T-cell (primary cell): ENCODE measurements at regions not wholly inside any gene's neighbourhood (a gene's known extent, or its start where the extent isn't known, plus 50 kb on each side); places are given as distances from the start of the nearest gene placed in this dataset.

Source experiments
- ATAC-seq, 4 experiments: fragments of 200-7000 bp in 3 of 4; fragments of 150-1000 bp in 1 of 4; cut with Tn5 transposase; replicated peaks in 1 of 4; 1 replicate in 3 of 4; 2 replicates in 1 of 4; pipeline ENCODE4 v1.10.0; 2021; ENCODE audit warnings: moderate library complexity in 3 of 4, mild to moderate bottlenecking in 2 of 4, moderate number of reproducible peaks in 1 of 4
- CTCF ChIA-PET, 2 donors: fragments of 300-600 bp; sonication (Branson Sonifier 250); formaldehyde crosslinking; loops; one replicate each; lab custom pipeline; 2022; ENCODE audit warnings: antibody characterized with exemption in 2 of 2; lab: Charles Lee
- POLR2A ChIA-PET, 2 donors: fragments of 300-600 bp; sonication (Branson Sonifier 250); formaldehyde crosslinking; loops; one replicate each; lab custom pipeline; 2022; ENCODE audit warnings: antibody characterized with exemption in 2 of 2; lab: Charles Lee
- DNase-seq, 35 experiments: peaks; one replicate each; pipeline versions ENCODE4 v3.0.0 to v3.0.0-alpha.2; 2013 to 2023
- H3K27ac ChIP-seq: one replicate; pipeline ENCODE4 v1.5.1; 2013; ENCODE audit warnings: low read length
- H3K27me3 ChIP-seq, 2 experiments: replicated peaks in 1 of 2; 1 replicate in 1 of 2; 2 replicates in 1 of 2; pipeline versions ENCODE4 v1.6.1 to v1.7.0; 2013; ENCODE audit warnings: low read length in 1 of 2, mixed read lengths in 1 of 2; ENCODE audit not compliant: control insufficient read depth in 2 of 2, insufficient read depth in 2 of 2; ENCODE audit errors: extremely low read depth in 1 of 2
- H3K36me3 ChIP-seq, 2 donors: 1 replicate in 1 of 2; 2 replicates in 1 of 2; pipeline versions ENCODE4 v1.6.1 to v1.7.0; 2013; ENCODE audit warnings: low read length in 1 of 2; ENCODE audit not compliant: control insufficient read depth in 2 of 2, insufficient read depth in 1 of 2; ENCODE audit errors: extremely low read depth in 1 of 2
- H3K4me1 ChIP-seq, 2 experiments: 1 replicate in 1 of 2; 2 replicates in 1 of 2; pipeline versions ENCODE4 v1.6.1 to v1.7.0; 2013; ENCODE audit warnings: low read length in 2 of 2, mixed read lengths in 1 of 2; ENCODE audit not compliant: insufficient read depth in 2 of 2, control insufficient read depth in 1 of 2; ENCODE audit errors: extremely low read depth in 1 of 2
- H3K4me3 ChIP-seq, 2 donors: 1 replicate in 1 of 2; 2 replicates in 1 of 2; pipeline versions ENCODE4 v1.5.1 to v1.7.0; 2013; ENCODE audit warnings: mild to moderate bottlenecking in 2 of 2, low read length in 1 of 2, moderate library complexity in 1 of 2; ENCODE audit not compliant: control insufficient read depth in 1 of 2; ENCODE audit errors: extremely low read depth in 1 of 2
- H3K9me3 ChIP-seq: 2 replicates; pipeline ENCODE4 v1.7.0; 2013
- H3K27ac Mint-ChIP-seq, 2 donors: one replicate each; pipeline ENCODE4 v1.8.0; 2020 to 2021; ENCODE audit warnings: mild to moderate bottlenecking in 2 of 2, mixed read lengths in 2 of 2
- H3K27me3 Mint-ChIP-seq, 2 donors: one replicate each; pipeline ENCODE4 v1.8.0; 2021 to 2022; ENCODE audit warnings: mixed read lengths in 2 of 2
- H3K36me3 Mint-ChIP-seq: one replicate; pipeline ENCODE4 v1.8.0; 2021; ENCODE audit warnings: mixed read lengths
- H3K4me1 Mint-ChIP-seq, 3 donors: one replicate each; pipeline ENCODE4 v1.8.0; 2020 to 2022; ENCODE audit warnings: mixed read lengths in 3 of 3, mild to moderate bottlenecking in 1 of 3
- H3K4me3 Mint-ChIP-seq, 3 donors: one replicate each; pipeline ENCODE4 v1.8.0; 2020 to 2022; ENCODE audit warnings: mild to moderate bottlenecking in 3 of 3, mixed read lengths in 3 of 3, moderate library complexity in 3 of 3
- H3K9me3 Mint-ChIP-seq, 3 donors: one replicate each; pipeline ENCODE4 v1.8.0; 2020 to 2022; ENCODE audit warnings: mixed read lengths in 3 of 3
- WGBS: methylation state at CpG from one replicate; pipeline ENCODE4 v1.1.5; 2013; ENCODE audit warnings: missing lambda C conversion rate; ENCODE audit not compliant: insufficient coverage; 5-methylcytosine and 5-hydroxymethylcytosine counted together

DNA sequence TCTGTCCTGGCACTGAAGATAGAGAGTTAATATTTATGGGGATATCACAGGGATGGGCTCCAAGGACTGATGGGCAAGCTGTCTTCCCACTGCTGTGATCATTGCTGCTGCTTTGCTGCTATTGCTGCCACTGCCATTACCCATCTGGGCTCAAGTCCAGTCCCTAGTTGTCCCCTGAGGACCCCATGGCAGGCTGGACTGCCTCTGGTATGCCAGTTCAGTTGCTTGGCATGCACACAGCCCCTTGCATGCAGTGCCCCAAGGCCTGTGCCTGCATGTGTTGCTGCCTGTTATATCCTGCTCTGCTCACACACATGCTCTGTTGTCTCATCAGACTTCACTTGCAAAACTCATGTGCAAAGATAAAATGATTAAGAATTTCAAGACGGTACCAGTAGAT, 109.5 kb downstream of the ADRA2A start:
- H3K36me3 ChIP-seq = no peaks in the 10 kb centered on the region
- no peaks in the 10 kb centered on the region for H3K9me3 Mint-ChIP-seq
- H3K27me3 Mint-ChIP-seq = peaks cover 5 to 7% of the 10 kb centered on the region in 2 donors
- WGBS = 83% methylated on average over 1 of the region's 1 CpG
- H3K4me3 Mint-ChIP-seq = no peak overlapping the region
- CTCF ChIA-PET = no interaction called here
- H3K27ac ChIP-seq = no peak overlapping the region
- H3K4me1 ChIP-seq = no peaks in the 10 kb centered on the region
- H3K4me1 Mint-ChIP-seq = no peaks in the 10 kb centered on the region
- ATAC-seq (no peak), DNase-seq (no peak)
- no peaks in the 10 kb centered on the region for H3K36me3 Mint-ChIP-seq
- no peak overlapping the region for H3K27ac Mint-ChIP-seq
- POLR2A ChIA-PET = no interaction called here
- H3K27me3 ChIP-seq = peaks cover 3 to 4% of the 10 kb centered on the region in 2 experiments
- no peak overlapping the region for H3K4me3 ChIP-seq
- H3K9me3 ChIP-seq = no peaks in the 10 kb centered on the region

DNA sequence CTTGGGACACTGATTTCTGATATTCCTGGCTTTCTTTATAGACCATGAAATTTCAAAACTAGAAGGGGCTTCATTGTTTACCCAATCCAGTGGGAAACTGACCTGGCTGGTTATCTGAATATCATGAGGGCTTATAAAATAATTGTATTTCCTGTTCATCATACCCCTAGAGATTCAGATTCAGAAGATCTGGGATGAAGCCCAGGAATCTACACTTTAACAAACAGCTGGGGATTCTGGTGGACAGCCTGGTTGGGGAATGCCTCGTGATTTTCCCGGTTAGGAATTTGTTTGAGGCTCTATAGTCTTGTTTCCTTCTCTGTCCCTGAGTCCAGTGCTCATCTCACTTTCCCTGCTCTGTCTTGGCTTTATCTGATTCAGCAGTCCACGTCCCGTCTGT, 110.3 kb downstream of the ADRA2A start:
- CTCF ChIA-PET = no interaction called here
- H3K9me3 Mint-ChIP-seq = no peaks in the 10 kb centered on the region
- no peak overlapping the region for H3K4me3 ChIP-seq
- ATAC-seq (no peak), DNase-seq (no peak)
- H3K27me3 Mint-ChIP-seq = peaks cover 5 to 7% of the 10 kb centered on the region in 2 donors
- peaks cover 3 to 5% of the 10 kb centered on the region in 2 experiments for H3K27me3 ChIP-seq
- no peaks in the 10 kb centered on the region for H3K4me1 Mint-ChIP-seq
- H3K27ac Mint-ChIP-seq = no peak overlapping the region
- H3K4me3 Mint-ChIP-seq = no peak overlapping the region
- no peak overlapping the region for H3K27ac ChIP-seq
- POLR2A ChIA-PET = no interaction called here
- no peaks in the 10 kb centered on the region for H3K4me1 ChIP-seq
- H3K9me3 ChIP-seq = no peaks in the 10 kb centered on the region
- H3K36me3 ChIP-seq = no peaks in the 10 kb centered on the region
- 88% methylated on average over 2 of the region's 4 CpGs for WGBS
- no peaks in the 10 kb centered on the region for H3K36me3 Mint-ChIP-seq

- 87% methylated on average over 3 of the region's 4 CpGs for WGBS
Observed at GRCh38 chr10:111199587-111199986, 122.8 kb downstream of the ADRA2A start.

GRCh38 chr10:111200505-111201186, 123.8 kb downstream of the ADRA2A start:
- no peak overlapping the region for H3K27ac Mint-ChIP-seq
- H3K4me1 Mint-ChIP-seq = no peaks in the 10 kb centered on the region
- Histone ChIP-seq H3K9me3 (no peaks in the 10 kb centered on the region), H3K4me1 (no peaks in the 10 kb centered on the region), H3K36me3 (no peaks in the 10 kb centered on the region), H3K27ac (no peak overlapping the region), H3K27me3 (peaks cover 0 to 5% of the 10 kb centered on the region in 2 experiments), H3K4me3 (no peak overlapping the region)
- ChIA-PET CTCF (interaction anchor here in 1 of 2 donors (0.5 kb wide), 1 partner anchor 220 kb away, joined by 5 read pairs; no protein-coding TSS in a partner anchor), POLR2A (no interaction called here)
- no peaks in the 10 kb centered on the region for H3K36me3 Mint-ChIP-seq
- WGBS = 13% methylated on average over 1 of the region's 3 CpGs
- peaks cover 10 to 30% of the 10 kb centered on the region in 2 donors for H3K27me3 Mint-ChIP-seq
- DNase-seq (no peak), ATAC-seq (no peak)
- H3K9me3 Mint-ChIP-seq = no peaks in the 10 kb centered on the region
- no peak overlapping the region for H3K4me3 Mint-ChIP-seq

More at GRCh38 chr10:111199587-111199986, 122.8 kb downstream of the ADRA2A start:
- peaks cover 0 to 5% of the 10 kb centered on the region in 2 experiments for H3K27me3 ChIP-seq
- ChIA-PET CTCF (no interaction called here), POLR2A (no interaction called here)
- Mint-ChIP-seq H3K27me3 (peaks cover 17 to 35% of the 10 kb centered on the region in 2 donors), H3K27ac (no peak overlapping the region), H3K4me3 (no peak overlapping the region), H3K36me3 (no peaks in the 10 kb centered on the region), H3K9me3 (peaks cover 0 to 6% (median 0%) of the 10 kb centered on the region in 3 donors), H3K4me1 (no peaks in the 10 kb centered on the region)
- no peaks in the 10 kb centered on the region for H3K36me3 ChIP-seq
- no peaks in the 10 kb centered on the region for H3K9me3 ChIP-seq
- H3K4me3 ChIP-seq = no peak overlapping the region
- DNase-seq (no peak), ATAC-seq (no peak)
- no peak overlapping the region for H3K27ac ChIP-seq
- H3K4me1 ChIP-seq = no peaks in the 10 kb centered on the region

DNA sequence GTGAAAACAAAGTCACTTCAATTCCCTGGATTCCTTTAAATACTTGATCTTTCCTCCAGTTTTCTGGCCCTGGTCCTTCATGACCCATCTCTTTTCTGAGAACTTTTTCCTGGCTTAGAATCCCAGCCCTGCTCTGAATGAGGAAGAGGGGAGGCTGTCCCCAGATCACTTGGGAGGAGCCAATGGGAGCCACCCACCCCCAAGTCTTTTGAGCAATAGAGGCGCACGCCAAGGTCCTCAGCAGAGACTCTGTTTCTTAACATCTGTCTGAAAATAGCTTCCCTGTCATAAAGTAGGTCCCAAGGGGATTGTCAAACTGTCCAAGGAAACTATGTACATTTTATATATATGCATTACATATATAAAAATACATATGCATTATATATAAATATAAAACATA, 126.8 kb downstream of the ADRA2A start:
- no peaks in the 10 kb centered on the region for H3K4me1 ChIP-seq
- no peaks in the 10 kb centered on the region for H3K9me3 ChIP-seq
- POLR2A ChIA-PET = no interaction called here
- H3K9me3 Mint-ChIP-seq = no peaks in the 10 kb centered on the region
- CTCF ChIA-PET = no interaction called here
- peaks cover 14 to 23% of the 10 kb centered on the region in 2 donors for H3K27me3 Mint-ChIP-seq
- H3K4me1 Mint-ChIP-seq = no peaks in the 10 kb centered on the region
- H3K27ac ChIP-seq = no peak overlapping the region
- peaks cover 0 to 7% of the 10 kb centered on the region in 2 experiments for H3K27me3 ChIP-seq
- WGBS = no CpG with 5 or more reads among the region's 2 CpGs
- ATAC-seq = no peak
- H3K4me3 ChIP-seq = no peak overlapping the region
- no peak overlapping the region for H3K4me3 Mint-ChIP-seq
- no peaks in the 10 kb centered on the region for H3K36me3 ChIP-seq
- DNase-seq = no peak
- H3K27ac Mint-ChIP-seq = no peak overlapping the region
- no peaks in the 10 kb centered on the region for H3K36me3 Mint-ChIP-seq

DNA sequence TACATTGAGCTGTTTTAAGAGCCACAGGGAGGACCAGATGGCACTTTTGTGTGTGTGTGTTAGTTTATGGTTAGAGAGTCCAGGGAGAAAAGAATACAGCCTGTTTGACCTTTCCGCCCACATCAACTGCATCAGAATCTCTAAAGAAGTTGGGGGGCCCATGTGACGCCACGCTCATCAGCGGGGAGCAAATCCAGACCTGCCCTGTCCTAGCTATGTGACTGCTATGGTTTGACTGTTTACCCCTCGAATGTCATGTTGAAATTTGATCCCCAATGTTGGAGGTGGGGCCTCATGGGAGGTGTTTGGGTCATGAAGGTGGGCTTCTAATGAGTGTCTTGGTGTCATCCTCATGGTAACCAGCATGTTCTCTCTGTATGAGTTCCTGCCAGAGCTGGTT, 128.0 kb downstream of the ADRA2A start:
- no peaks in the 10 kb centered on the region for H3K36me3 ChIP-seq
- WGBS = 53% methylated on average over 4 of the region's 5 CpGs
- no peak overlapping the region for H3K27ac ChIP-seq
- H3K27me3 ChIP-seq = peaks cover 0 to 7% of the 10 kb centered on the region in 2 experiments
- POLR2A ChIA-PET = no interaction called here
- peaks cover 14 to 17% of the 10 kb centered on the region in 2 donors for H3K27me3 Mint-ChIP-seq
- ATAC-seq (no peak), DNase-seq (no peak)
- no peaks in the 10 kb centered on the region for H3K9me3 ChIP-seq
- no peaks in the 10 kb centered on the region for H3K4me1 Mint-ChIP-seq
- H3K27ac Mint-ChIP-seq = no peak overlapping the region
- H3K36me3 Mint-ChIP-seq = no peaks in the 10 kb centered on the region
- no peak overlapping the region for H3K4me3 ChIP-seq
- no peaks in the 10 kb centered on the region for H3K9me3 Mint-ChIP-seq
- no peak overlapping the region for H3K4me3 Mint-ChIP-seq
- CTCF ChIA-PET = no interaction called here
- H3K4me1 ChIP-seq = no peaks in the 10 kb centered on the region
